CD14-positive monocyte (primary cell): ENCODE measurements at regions not wholly inside any gene's neighbourhood (a gene's known extent, or its start where the extent isn't known, plus 50 kb on each side); places are given as distances from the start of the nearest gene placed in this dataset.

Experiments used
- DNase-seq, 3 donors: peaks; one replicate each; pipeline ENCODE4 v3.0.0-alpha.2; 2011 to 2022
- H2AFZ ChIP-seq: 2 replicates; pipeline ENCODE4 v1.6.0; 2012; ENCODE audit warnings: mild to moderate bottlenecking, low read depth, low read length, inconsistent platforms; ENCODE audit not compliant: insufficient read depth, poor library complexity, severe bottlenecking
- H3K27ac ChIP-seq, 2 donors: 1 replicate in 1 of 2; 2 replicates in 1 of 2; pipeline ENCODE4 v1.5.1; 2012 to 2013; ENCODE audit warnings: low read length in 2 of 2, control low read depth in 1 of 2, inconsistent platforms in 1 of 2, low read depth in 1 of 2, mild to moderate bottlenecking in 1 of 2
- H3K27me3 ChIP-seq, 2 donors: one replicate each; pipeline versions ENCODE4 v1.6.0 to v1.6.1; 2011 to 2013; ENCODE audit warnings: low read length in 2 of 2; ENCODE audit not compliant: control insufficient read depth in 2 of 2, insufficient read depth in 2 of 2
- H3K36me3 ChIP-seq, 2 donors: replicated peaks in 1 of 2; 1 replicate in 1 of 2; 2 replicates in 1 of 2; pipeline versions ENCODE4 v1.5.1 to v1.6.1; 2012 to 2013; ENCODE audit warnings: low read length in 2 of 2, control low read depth in 1 of 2, inconsistent platforms in 1 of 2, mild to moderate bottlenecking in 1 of 2; ENCODE audit not compliant: insufficient read depth in 2 of 2, control insufficient read depth in 1 of 2
- H3K4me1 ChIP-seq, 2 donors: 1 replicate in 1 of 2; 2 replicates in 1 of 2; pipeline versions ENCODE4 v1.5.1 to v1.6.1; 2012 to 2013; ENCODE audit warnings: low read length in 2 of 2, control low read depth in 1 of 2, inconsistent platforms in 1 of 2, mild to moderate bottlenecking in 1 of 2, moderate library complexity in 1 of 2; ENCODE audit not compliant: insufficient read depth in 2 of 2, control insufficient read depth in 1 of 2
- H3K4me2 ChIP-seq: replicated peaks from 2 replicates; pipeline ENCODE3; 2012; ENCODE audit warnings: low read length, moderate library complexity, mild to moderate bottlenecking; ENCODE audit not compliant: poor library complexity, severe bottlenecking; ENCODE audit errors: extremely low read depth
- H3K4me3 ChIP-seq, 3 experiments: fragments of 200-600 bp in 1 of 3; sonication (generic) in 1 of 3; replicated peaks in 1 of 3; 1 replicate in 2 of 3; 2 replicates in 1 of 3; pipeline ENCODE4 v1.5.1; 2011 to 2013; ENCODE audit warnings: low read length in 3 of 3, mild to moderate bottlenecking in 3 of 3, control low read depth in 2 of 3, low read depth in 2 of 3, inconsistent platforms in 1 of 3, moderate library complexity in 1 of 3
- H3K79me2 ChIP-seq: 2 replicates; pipeline ENCODE4 v1.6.0; 2012; ENCODE audit warnings: mild to moderate bottlenecking, control low read depth, inconsistent platforms, low read length, moderate library complexity; ENCODE audit not compliant: insufficient read depth
- H3K9ac ChIP-seq: 2 replicates; pipeline ENCODE4 v1.6.0; 2017; ENCODE audit warnings: low read length, mild to moderate bottlenecking; ENCODE audit not compliant: insufficient read depth, poor library complexity, severe bottlenecking
- H3K9me3 ChIP-seq, 2 donors: replicated peaks in 1 of 2; 1 replicate in 1 of 2; 2 replicates in 1 of 2; pipeline versions ENCODE4 v1.5.1 to v1.6.1; 2012 to 2013; ENCODE audit warnings: low read length in 2 of 2, control low read depth in 1 of 2; ENCODE audit not compliant: control insufficient read depth in 1 of 2, insufficient read depth in 1 of 2
- H4K20me1 ChIP-seq: 2 replicates; pipeline ENCODE4 v1.6.0; 2012; ENCODE audit warnings: mild to moderate bottlenecking, low read length, control low read depth, moderate library complexity; ENCODE audit not compliant: insufficient read depth
- H3K27ac Mint-ChIP-seq, 7 donors: one replicate each; pipeline ENCODE4 v1.8.0; 2020; ENCODE audit warnings: mild to moderate bottlenecking in 7 of 7, mixed read lengths in 7 of 7, moderate library complexity in 6 of 7, inconsistent platforms in 2 of 7
- H3K27me3 Mint-ChIP-seq, 3 donors: one replicate each; pipeline ENCODE4 v1.8.0; 2021 to 2022; ENCODE audit warnings: low read depth in 3 of 3, mild to moderate bottlenecking in 3 of 3, mixed read lengths in 3 of 3, moderate library complexity in 3 of 3, inconsistent platforms in 1 of 3
- H3K36me3 Mint-ChIP-seq, 2 donors: one replicate each; pipeline ENCODE4 v1.8.0; 2020; ENCODE audit warnings: mixed read lengths in 2 of 2, inconsistent platforms in 1 of 2, mild to moderate bottlenecking in 1 of 2
- H3K4me1 Mint-ChIP-seq: one replicate; pipeline ENCODE4 v1.8.0; 2020; ENCODE audit warnings: mild to moderate bottlenecking, mixed read lengths
- H3K4me3 Mint-ChIP-seq, 2 donors: one replicate each; pipeline ENCODE4 v1.8.0; 2020; ENCODE audit warnings: mild to moderate bottlenecking in 2 of 2, mixed read lengths in 2 of 2, moderate library complexity in 1 of 2
- H3K9me3 Mint-ChIP-seq, 7 donors: one replicate each; pipeline ENCODE4 v1.8.0; 2020 to 2022; ENCODE audit warnings: mixed read lengths in 7 of 7, mild to moderate bottlenecking in 6 of 7, moderate library complexity in 6 of 7, inconsistent platforms in 2 of 7
- CTCF ChIP-seq: fragments of 200-600 bp; IDR thresholded peaks from one replicate; pipeline ENCODE4 v1.8.0; 2022; ENCODE audit warnings: antibody characterized with exemption, mild to moderate bottlenecking
- WGBS: methylation state at CpG from one replicate; pipeline ENCODE4 v1.1.5; 2013; ENCODE audit warnings: missing lambda C conversion rate; ENCODE audit not compliant: insufficient coverage; 5-methylcytosine and 5-hydroxymethylcytosine counted together
- intact Hi-C, 2 donors: fragments of 100-400 bp; cut with micrococcal nuclease; formaldehyde crosslinking; loops; one replicate each; pipeline versions ENCODE4 v1.15.0 to v1.15.1; 2023

DNA sequence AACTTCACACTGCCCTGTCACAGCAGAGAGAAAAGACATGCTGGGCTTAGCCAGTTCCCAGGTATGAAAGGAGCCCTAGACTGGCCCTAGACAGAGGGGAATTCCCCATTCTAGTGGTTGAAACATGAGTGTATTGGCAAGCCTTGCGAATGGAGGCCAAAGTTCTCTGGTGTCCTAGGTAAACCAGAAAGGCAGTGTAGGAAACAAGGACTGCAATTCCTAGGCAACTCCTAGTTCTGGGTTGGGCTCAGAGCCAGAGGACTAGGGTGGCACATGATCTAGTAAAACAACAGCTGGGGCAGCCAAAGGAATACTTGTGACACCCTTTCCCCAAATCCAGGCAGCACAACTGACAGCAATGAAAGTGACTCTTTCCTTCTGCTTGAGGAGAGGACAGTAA is 265.0 kb upstream of the EPHA7 start:
- Histone ChIP-seq H2AFZ (no peak overlapping the region), H3K27ac (no peak overlapping the region), H3K36me3 (no peaks in the 10 kb centered on the region), H3K27me3 (no peaks in the 10 kb centered on the region), H3K9ac (no peak overlapping the region), H3K4me2 (no peak overlapping the region), H3K4me1 (no peaks in the 10 kb centered on the region), H3K79me2 (no peaks in the 10 kb centered on the region), H3K9me3 (peaks cover 0 to 14% of the 10 kb centered on the region in 2 donors), H3K4me3 (no peak overlapping the region), H4K20me1 (no peaks in the 10 kb centered on the region)
- DNase-seq, result no peak
- intact Hi-C loops, result no loop called here
- Mint-ChIP-seq H3K4me3 (no peak overlapping the region), H3K4me1 (no peaks in the 10 kb centered on the region), H3K9me3 (peaks cover 1 to 13% (median 3%) of the 10 kb centered on the region in 7 donors), H3K27me3 (no peaks in the 10 kb centered on the region), H3K27ac (no peak overlapping the region), H3K36me3 (no peaks in the 10 kb centered on the region)
- no peak for TF ChIP-seq CTCF
- WGBS, result 88% methylated on average over 1 of the region's 1 CpG

- H3K79me2 ChIP-seq, result no peaks in the 10 kb centered on the region
- H3K4me3 ChIP-seq, result no peak overlapping the region
- Mint-ChIP-seq H3K36me3 (no peaks in the 10 kb centered on the region), H3K27ac (no peak overlapping the region), H3K4me1 (no peaks in the 10 kb centered on the region), H3K9me3 (peaks cover 0 to 13% (median 2%) of the 10 kb centered on the region in 7 donors), H3K4me3 (no peak overlapping the region), H3K27me3 (no peaks in the 10 kb centered on the region)
- H3K27ac ChIP-seq, result no peak overlapping the region
- intact Hi-C loops, result no loop called here
- no peak overlapping the region for H3K9ac ChIP-seq
- no peak overlapping the region for H3K4me2 ChIP-seq
- H3K27me3 ChIP-seq, result no peaks in the 10 kb centered on the region
- H3K4me1 ChIP-seq, result no peaks in the 10 kb centered on the region
- no peak for TF ChIP-seq CTCF
- no peaks in the 10 kb centered on the region for H4K20me1 ChIP-seq
- DNase-seq, result no peak
- H2AFZ ChIP-seq, result no peak overlapping the region
- no CpG with 5 or more reads among the region's 3 CpGs for WGBS
- H3K9me3 ChIP-seq, result peaks cover 0 to 9% of the 10 kb centered on the region in 2 donors
- no peaks in the 10 kb centered on the region for H3K36me3 ChIP-seq
Observed at GRCh38 chr6:93679836-93680235, 260.5 kb upstream of the EPHA7 start.
